Thyroid gland (tissue), 4 donors: ENCODE measurements at regions not wholly inside any gene's neighbourhood (a gene's known extent, or its start where the extent isn't known, plus 50 kb on each side); places are given as distances from the start of the nearest gene placed in this dataset.

Experiments
- DNase-seq, 2 donors: peaks; one replicate each; pipeline ENCODE4 v3.0.0-alpha.2; 2019
- H3K27ac ChIP-seq, 3 donors: fragments of 200-600 bp; sonication (generic); 1 replicate in 2 of 3; 2 replicates in 1 of 3; pipeline ENCODE4 v1.5.1; 2016 to 2019; ENCODE audit warnings: mild to moderate bottlenecking in 1 of 3, moderate library complexity in 1 of 3
- H3K27me3 ChIP-seq: fragments of 200-600 bp; sonication (generic); one replicate; pipeline ENCODE4 v1.5.1; 2019
- H3K36me3 ChIP-seq, 2 donors: fragments of 200-600 bp; sonication (generic); one replicate each; pipeline ENCODE4 v1.5.1; 2016 to 2019
- H3K4me1 ChIP-seq, 2 donors: fragments of 200-600 bp; sonication (generic); one replicate each; pipeline ENCODE4 v1.5.1; 2017 to 2019
- H3K4me3 ChIP-seq, 3 donors: fragments of 200-600 bp; sonication (generic); replicated peaks in 1 of 3; 1 replicate in 2 of 3; 2 replicates in 1 of 3; pipeline ENCODE4 v1.5.1; 2016; ENCODE audit warnings: mild to moderate bottlenecking in 1 of 3
- H3K9me3 ChIP-seq: fragments of 200-600 bp; sonication (generic); one replicate; pipeline ENCODE4 v1.5.1; 2017
- POLR2A ChIP-seq, 2 donors: fragments of 450-650 bp; IDR thresholded peaks; one replicate each; pipeline ENCODE4 v1.6.1; 2017; ENCODE audit warnings: antibody characterized with exemption in 2 of 2, mild to moderate bottlenecking in 2 of 2, moderate library complexity in 1 of 2
- WGBS, 2 donors: methylation state at CpG; one replicate each; pipeline ENCODE4 v1.1.5; 2017; 5-methylcytosine and 5-hydroxymethylcytosine counted together
- intact Hi-C: fragments of 100-400 bp; cut with DNase I; formaldehyde crosslinking; loops from one replicate; pipeline ENCODE4 v1.15.1; 2023
- TF ChIP-seq, protein P1 (sequence below), 6 experiments: fragments of 200-600 bp in 3 of 6; fragments of 450-650 bp in 3 of 6; sonication (generic) in 3 of 6; IDR thresholded peaks; one replicate each; pipeline ENCODE4 v1.5.1; 2016 to 2019; ENCODE audit warnings: antibody characterized with exemption in 6 of 6, mild to moderate bottlenecking in 2 of 6, inconsistent platforms in 1 of 6, moderate library complexity in 1 of 6

DNA sequence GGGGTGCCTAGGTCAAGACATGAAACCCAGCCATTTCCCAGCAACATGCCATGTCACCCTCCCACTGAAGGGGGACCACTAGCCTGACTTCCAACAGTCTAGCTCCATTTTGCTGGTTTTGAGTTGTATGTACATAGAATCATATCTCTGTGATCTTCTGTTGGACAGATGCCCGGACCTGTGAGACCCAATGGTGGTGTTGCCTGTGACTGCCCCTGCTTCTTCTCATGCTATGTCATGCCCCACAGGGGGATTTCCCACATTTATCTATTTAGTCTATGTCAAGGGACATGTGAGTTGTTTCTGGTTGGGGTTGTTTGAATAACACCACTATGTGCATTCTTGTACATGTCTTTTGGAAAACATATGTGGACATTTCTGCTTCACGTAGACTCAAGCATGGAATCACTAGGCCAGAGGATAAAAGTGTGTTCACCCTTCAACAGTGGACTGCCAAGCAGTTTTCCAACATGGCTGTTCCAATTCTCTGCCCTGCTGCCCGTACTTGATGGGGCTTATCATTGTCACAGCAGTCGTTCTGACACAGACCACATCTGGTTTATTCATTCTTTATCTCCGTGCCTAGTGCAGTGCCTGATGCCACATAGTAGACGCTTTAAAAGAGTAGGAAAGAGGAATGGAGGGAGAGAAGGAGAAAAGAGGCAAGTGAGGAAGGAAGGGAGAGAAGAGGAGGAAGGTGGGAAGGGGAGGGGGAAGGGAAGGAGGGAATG is 114.4 kb downstream of the TPRA1 start:
- Histone ChIP-seq H3K4me3 (no peak overlapping the region), H3K4me1 (no peaks in the 10 kb centered on the region), H3K27ac (no peak overlapping the region), H3K9me3 (no peaks in the 10 kb centered on the region), H3K36me3 (no peaks in the 10 kb centered on the region), H3K27me3 (no peaks in the 10 kb centered on the region)
- TF ChIP-seq, protein P1, sequence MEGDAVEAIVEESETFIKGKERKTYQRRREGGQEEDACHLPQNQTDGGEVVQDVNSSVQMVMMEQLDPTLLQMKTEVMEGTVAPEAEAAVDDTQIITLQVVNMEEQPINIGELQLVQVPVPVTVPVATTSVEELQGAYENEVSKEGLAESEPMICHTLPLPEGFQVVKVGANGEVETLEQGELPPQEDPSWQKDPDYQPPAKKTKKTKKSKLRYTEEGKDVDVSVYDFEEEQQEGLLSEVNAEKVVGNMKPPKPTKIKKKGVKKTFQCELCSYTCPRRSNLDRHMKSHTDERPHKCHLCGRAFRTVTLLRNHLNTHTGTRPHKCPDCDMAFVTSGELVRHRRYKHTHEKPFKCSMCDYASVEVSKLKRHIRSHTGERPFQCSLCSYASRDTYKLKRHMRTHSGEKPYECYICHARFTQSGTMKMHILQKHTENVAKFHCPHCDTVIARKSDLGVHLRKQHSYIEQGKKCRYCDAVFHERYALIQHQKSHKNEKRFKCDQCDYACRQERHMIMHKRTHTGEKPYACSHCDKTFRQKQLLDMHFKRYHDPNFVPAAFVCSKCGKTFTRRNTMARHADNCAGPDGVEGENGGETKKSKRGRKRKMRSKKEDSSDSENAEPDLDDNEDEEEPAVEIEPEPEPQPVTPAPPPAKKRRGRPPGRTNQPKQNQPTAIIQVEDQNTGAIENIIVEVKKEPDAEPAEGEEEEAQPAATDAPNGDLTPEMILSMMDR (IDR thresholded peaks at IDR 0.05) = no peak
- no peak for DNase-seq
- intact Hi-C loops = no loop called here
- WGBS, 2 donors = 86 to 91% methylated on average over 6 of the region's 6 CpGs

GRCh38 chr3:127475391-127475790 is 115.1 kb downstream of the TPRA1 start:
- intact Hi-C loops = no loop called here
- TF ChIP-seq, protein P1 (IDR thresholded peaks at IDR 0.05) = no peak
- TF ChIP-seq POLR2A (IDR thresholded peaks at IDR 0.05) = no peak
- Histone ChIP-seq H3K4me3 (no peak overlapping the region), H3K27me3 (no peaks in the 10 kb centered on the region), H3K27ac (no peak overlapping the region), H3K9me3 (no peaks in the 10 kb centered on the region), H3K4me1 (no peaks in the 10 kb centered on the region), H3K36me3 (no peaks in the 10 kb centered on the region)
- WGBS, 2 donors = 78 to 79% methylated on average over 5 to 7 of the region's 7 CpGs
- no peak for DNase-seq

DNA sequence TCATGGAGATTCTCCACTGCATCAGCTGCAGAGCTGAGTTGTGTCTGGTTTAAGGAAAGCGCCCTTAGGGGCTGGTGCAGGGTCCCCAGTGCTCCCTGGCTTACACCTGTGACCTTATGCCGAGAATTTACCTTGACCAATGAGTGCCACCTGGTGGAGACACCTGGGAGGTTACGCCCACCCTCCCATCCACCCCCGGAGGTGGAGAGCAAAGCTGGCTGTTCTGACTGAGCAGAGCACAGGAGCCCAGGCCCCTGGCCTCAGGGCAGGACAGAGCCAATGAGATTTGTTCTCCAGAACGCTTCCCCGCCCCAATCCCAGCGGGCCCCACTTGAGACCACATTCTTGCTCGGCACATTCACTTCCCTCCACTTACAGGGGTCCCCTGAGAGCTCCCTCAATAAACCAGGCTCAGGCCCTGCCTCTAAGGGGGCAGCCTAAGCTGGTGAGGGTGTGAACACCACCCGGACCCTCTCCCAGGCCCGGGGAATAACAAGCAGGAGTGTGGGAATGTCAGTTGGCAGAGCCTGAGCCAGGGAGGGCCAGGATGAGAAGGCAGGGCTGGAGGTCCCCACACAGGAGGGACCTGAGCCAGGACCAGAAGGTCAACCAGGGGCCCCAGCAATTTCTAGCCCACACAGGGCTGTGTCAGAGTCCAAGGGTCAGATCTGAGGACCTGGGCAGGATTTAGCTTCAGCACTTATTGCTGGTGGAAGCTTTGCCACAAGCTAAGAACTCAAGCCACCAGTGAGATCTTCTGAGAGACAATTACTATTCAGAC is 117.1 kb downstream of the TPRA1 start:
- Histone ChIP-seq H3K27ac (no peak overlapping the region), H3K36me3 (no peaks in the 10 kb centered on the region), H3K4me1 (no peaks in the 10 kb centered on the region), H3K27me3 (no peaks in the 10 kb centered on the region), H3K9me3 (no peaks in the 10 kb centered on the region), H3K4me3 (no peak overlapping the region)
- DNase-seq = no peak
- TF ChIP-seq POLR2A (IDR thresholded peaks at IDR 0.05) = no peak
- TF ChIP-seq, protein P1 (IDR thresholded peaks at IDR 0.05) = peak in 3 of 6 experiments; percentile 5 to 28 (median 14)
- WGBS, 2 donors = 38 to 40% methylated on average over 7 to 10 of the region's 10 CpGs
- intact Hi-C loops = no loop called here

DNA sequence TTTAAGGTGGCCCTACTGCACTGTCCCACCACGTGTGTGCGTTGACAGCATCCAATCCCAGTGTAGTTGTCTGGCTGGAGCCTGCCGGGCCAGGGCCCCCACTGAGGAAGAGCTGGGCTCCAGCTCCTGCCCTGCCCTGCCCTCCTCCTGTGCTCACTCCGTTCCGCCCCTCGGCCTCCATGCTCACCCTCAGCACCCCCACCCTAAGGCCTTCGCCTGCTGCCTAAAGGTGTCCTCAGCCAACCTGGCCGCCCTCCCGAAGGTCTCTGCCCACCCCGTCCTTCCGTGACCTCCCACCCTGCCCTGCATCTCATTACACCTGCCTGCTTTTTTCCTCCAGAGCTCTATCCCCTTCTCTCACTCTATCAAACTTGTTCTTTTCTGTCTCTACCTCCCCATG is 118.0 kb downstream of the TPRA1 start:
- Histone ChIP-seq H3K27ac (no peak overlapping the region), H3K27me3 (no peaks in the 10 kb centered on the region), H3K4me3 (no peak overlapping the region), H3K36me3 (no peaks in the 10 kb centered on the region), H3K9me3 (no peaks in the 10 kb centered on the region), H3K4me1 (no peaks in the 10 kb centered on the region)
- WGBS, 2 donors = 78 to 85% methylated on average over 11 of the region's 11 CpGs
- no peak for DNase-seq
- no peak for TF ChIP-seq POLR2A (IDR thresholded peaks at IDR 0.05)
- TF ChIP-seq, protein P1 (IDR thresholded peaks at IDR 0.05) = no peak
- intact Hi-C loops = no loop called here

DNA sequence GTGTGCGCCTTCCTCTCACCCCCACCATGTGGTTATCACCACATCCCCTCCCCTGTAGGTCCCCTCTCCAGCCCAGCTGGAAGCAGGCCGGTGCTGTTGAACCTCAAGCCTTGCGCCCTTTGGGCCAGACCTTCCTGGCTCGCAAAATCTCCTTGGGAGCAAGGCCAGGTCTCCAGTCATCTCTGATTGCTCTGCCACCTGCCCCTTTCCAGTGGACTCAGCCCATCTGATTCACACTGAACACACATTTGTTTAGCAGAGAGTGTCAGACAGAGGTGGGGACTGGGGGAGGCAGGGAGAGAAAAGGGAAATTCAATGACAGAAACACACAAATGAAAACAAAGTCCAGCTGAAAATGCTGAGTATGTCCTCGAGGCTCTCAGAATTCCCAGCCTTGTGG is 119.4 kb downstream of the TPRA1 start:
- no peak for DNase-seq
- H3K36me3 ChIP-seq = no peaks in the 10 kb centered on the region
- no peak overlapping the region for H3K27ac ChIP-seq
- intact Hi-C loops = no loop called here
- no peaks in the 10 kb centered on the region for H3K9me3 ChIP-seq
- H3K4me1 ChIP-seq = no peaks in the 10 kb centered on the region
- 77 to 85% methylated on average over 5 of the region's 5 CpGs for WGBS, 2 donors
- TF ChIP-seq, protein P1 (IDR thresholded peaks at IDR 0.05) = no peak
- no peak for TF ChIP-seq POLR2A (IDR thresholded peaks at IDR 0.05)
- no peak overlapping the region for H3K4me3 ChIP-seq
- H3K27me3 ChIP-seq = no peaks in the 10 kb centered on the region
